Esophagus squamous epithelium (tissue), 5 donors: ENCODE measurements at regions not wholly inside any gene's neighbourhood (a gene's known extent, or its start where the extent isn't known, plus 50 kb on each side); places are given as distances from the start of the nearest gene placed in this dataset.

Source experiments
- DNase-seq: peaks from one replicate; lab custom pipeline; 2025; lab: John Stamatoyannopoulos, UW
- H3K27ac ChIP-seq, 4 donors: fragments of 200-600 bp; sonication (generic); one replicate each; pipeline ENCODE4 v1.5.1; 2016 to 2019; ENCODE audit warnings: mild to moderate bottlenecking in 1 of 4
- H3K27me3 ChIP-seq, 4 donors: fragments of 200-600 bp; sonication (generic); 1 replicate in 3 of 4; 2 replicates in 1 of 4; pipeline versions ENCODE4 v1.5.1 to v1.6.0; 2017 to 2021; ENCODE audit warnings: antibody characterized with exemption in 1 of 4
- H3K36me3 ChIP-seq, 3 donors: fragments of 200-600 bp; sonication (generic); one replicate each; pipeline ENCODE4 v1.5.1; 2016 to 2019
- H3K4me1 ChIP-seq, 3 donors: fragments of 200-600 bp; sonication (generic); one replicate each; pipeline ENCODE4 v1.5.1; 2017 to 2019
- H3K4me3 ChIP-seq, 4 donors: fragments of 200-600 bp; sonication (generic); 1 replicate in 3 of 4; 2 replicates in 1 of 4; pipeline ENCODE4 v1.5.1; 2016 to 2019; ENCODE audit warnings: mild to moderate bottlenecking in 2 of 4, moderate library complexity in 1 of 4
- H3K9me3 ChIP-seq, 3 donors: fragments of 200-600 bp; sonication (generic); one replicate each; pipeline ENCODE4 v1.5.1; 2016 to 2019
- POLR2A ChIP-seq, 4 donors: fragments of 450-650 bp; IDR thresholded peaks; one replicate each; pipeline ENCODE4 v1.6.1; 2017; ENCODE audit warnings: antibody characterized with exemption in 4 of 4, mild to moderate bottlenecking in 4 of 4, moderate library complexity in 3 of 4
- WGBS, 2 donors: methylation state at CpG; one replicate each; pipeline ENCODE4 v1.1.5; 2018; 5-methylcytosine and 5-hydroxymethylcytosine counted together
- intact Hi-C: fragments of 100-400 bp; cut with DNase I; formaldehyde crosslinking; loops from one replicate; pipeline ENCODE4 v1.15.0; 2022
- TF ChIP-seq, protein P1 (sequence below), 6 experiments: fragments of 450-650 bp in 4 of 6; fragments of 200-600 bp in 2 of 6; sonication (generic) in 2 of 6; IDR thresholded peaks; one replicate each; pipeline ENCODE4 v1.5.1; 2016 to 2019; ENCODE audit warnings: antibody characterized with exemption in 6 of 6, mild to moderate bottlenecking in 4 of 6, moderate library complexity in 4 of 6
- donor health status: DM: yes; HTN: yes; CAD: no.

DNA sequence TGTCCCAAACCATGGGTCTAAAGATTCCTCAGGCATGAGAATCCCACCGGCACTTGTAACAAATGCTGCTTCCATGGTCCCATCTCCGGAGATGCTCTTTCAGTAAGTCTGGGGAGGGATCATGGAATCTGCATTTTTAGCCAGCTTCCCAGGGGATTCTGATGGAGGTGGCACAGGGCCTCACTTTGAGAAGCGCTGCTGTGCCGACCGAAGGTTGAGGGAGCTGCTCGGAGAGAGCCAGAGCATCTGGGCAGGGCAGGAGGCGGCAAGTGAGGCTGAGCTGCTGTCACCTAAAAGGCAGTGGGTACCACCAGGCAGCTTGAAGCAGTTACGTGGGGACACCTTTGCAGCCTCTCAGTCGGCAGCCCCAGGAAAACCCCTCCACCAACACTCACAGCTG is 100.2 kb upstream of the CDYL start:
- 79 to 84% methylated on average over 9 of the region's 9 CpGs for WGBS, 2 donors
- DNase-seq, result no peak

DNA sequence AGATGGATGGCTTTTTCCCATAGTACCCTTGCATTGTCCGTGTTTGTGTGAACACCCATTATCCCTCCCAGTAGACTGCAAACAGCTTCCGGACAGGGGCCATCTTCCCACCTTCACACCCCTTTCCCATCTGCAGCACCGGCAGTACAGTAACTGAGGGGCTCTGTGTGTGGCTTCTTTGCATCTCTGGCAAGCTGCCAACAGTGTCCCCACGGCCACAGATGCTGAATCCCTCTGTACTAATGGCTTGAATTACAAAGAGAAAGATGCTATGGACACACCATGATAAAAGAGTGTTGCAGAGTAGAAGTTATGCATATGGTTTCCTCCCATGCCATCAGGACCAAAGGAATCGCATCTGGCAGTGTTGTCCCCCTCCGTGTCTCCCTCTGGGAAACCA is 101.1 kb upstream of the CDYL start:
- Histone ChIP-seq H3K27ac (no peak overlapping the region), H3K36me3 (no peaks in the 10 kb centered on the region), H3K4me1 (peaks cover 0 to 10% (median 0%) of the 10 kb centered on the region in 3 donors), H3K4me3 (no peak overlapping the region), H3K27me3 (no peaks in the 10 kb centered on the region), H3K9me3 (no peaks in the 10 kb centered on the region)
- DNase-seq, result no peak
- intact Hi-C loops, result no loop called here
- no peak for TF ChIP-seq POLR2A (IDR thresholded peaks at IDR 0.05)
- TF ChIP-seq, protein P1, sequence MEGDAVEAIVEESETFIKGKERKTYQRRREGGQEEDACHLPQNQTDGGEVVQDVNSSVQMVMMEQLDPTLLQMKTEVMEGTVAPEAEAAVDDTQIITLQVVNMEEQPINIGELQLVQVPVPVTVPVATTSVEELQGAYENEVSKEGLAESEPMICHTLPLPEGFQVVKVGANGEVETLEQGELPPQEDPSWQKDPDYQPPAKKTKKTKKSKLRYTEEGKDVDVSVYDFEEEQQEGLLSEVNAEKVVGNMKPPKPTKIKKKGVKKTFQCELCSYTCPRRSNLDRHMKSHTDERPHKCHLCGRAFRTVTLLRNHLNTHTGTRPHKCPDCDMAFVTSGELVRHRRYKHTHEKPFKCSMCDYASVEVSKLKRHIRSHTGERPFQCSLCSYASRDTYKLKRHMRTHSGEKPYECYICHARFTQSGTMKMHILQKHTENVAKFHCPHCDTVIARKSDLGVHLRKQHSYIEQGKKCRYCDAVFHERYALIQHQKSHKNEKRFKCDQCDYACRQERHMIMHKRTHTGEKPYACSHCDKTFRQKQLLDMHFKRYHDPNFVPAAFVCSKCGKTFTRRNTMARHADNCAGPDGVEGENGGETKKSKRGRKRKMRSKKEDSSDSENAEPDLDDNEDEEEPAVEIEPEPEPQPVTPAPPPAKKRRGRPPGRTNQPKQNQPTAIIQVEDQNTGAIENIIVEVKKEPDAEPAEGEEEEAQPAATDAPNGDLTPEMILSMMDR (IDR thresholded peaks at IDR 0.05), result no peak
- WGBS, 2 donors, result 73 to 77% methylated on average over 5 to 6 of the region's 6 CpGs

More for the DNA sequence above, 100.2 kb upstream of the CDYL start:
- Histone ChIP-seq H3K9me3 (no peaks in the 10 kb centered on the region), H3K4me3 (no peak overlapping the region), H3K4me1 (peaks cover 0 to 10% (median 0%) of the 10 kb centered on the region in 3 donors), H3K27ac (no peak overlapping the region), H3K36me3 (no peaks in the 10 kb centered on the region), H3K27me3 (no peaks in the 10 kb centered on the region)
- intact Hi-C loops, result no loop called here
- TF ChIP-seq POLR2A (IDR thresholded peaks at IDR 0.05), result no peak
- TF ChIP-seq, protein P1 (IDR thresholded peaks at IDR 0.05), result no peak

- 59 to 89% methylated on average over 3 of the region's 3 CpGs for WGBS, 2 donors
- Histone ChIP-seq H3K4me1 (peaks cover 0 to 10% (median 0%) of the 10 kb centered on the region in 3 donors), H3K27me3 (no peaks in the 10 kb centered on the region), H3K36me3 (no peaks in the 10 kb centered on the region), H3K27ac (no peak overlapping the region), H3K4me3 (no peak overlapping the region), H3K9me3 (no peaks in the 10 kb centered on the region)
- no peak for DNase-seq
- TF ChIP-seq, protein P1 (IDR thresholded peaks at IDR 0.05), result no peak
- no peak for TF ChIP-seq POLR2A (IDR thresholded peaks at IDR 0.05)
- intact Hi-C loops, result no loop called here
Observed at GRCh38 chr6:4673861-4674260, 102.3 kb upstream of the CDYL start.

GRCh38 chr6:4672772-4673171 is 103.4 kb upstream of the CDYL start:
- H3K9me3 ChIP-seq, result no peaks in the 10 kb centered on the region
- H3K36me3 ChIP-seq, result no peaks in the 10 kb centered on the region
- 58 to 77% methylated on average over 3 of the region's 3 CpGs for WGBS, 2 donors
- H3K4me3 ChIP-seq, result no peak overlapping the region
- no peak for TF ChIP-seq POLR2A (IDR thresholded peaks at IDR 0.05)
- TF ChIP-seq, protein P1 (IDR thresholded peaks at IDR 0.05), result no peak
- H3K27ac ChIP-seq, result no peak overlapping the region
- intact Hi-C loops, result no loop called here
- no peaks in the 10 kb centered on the region for H3K27me3 ChIP-seq
- no peak for DNase-seq
- peaks cover 0 to 3% (median 0%) of the 10 kb centered on the region in 3 donors for H3K4me1 ChIP-seq

- WGBS, 2 donors, result 90 to 92% methylated on average over 7 to 11 of the region's 13 CpGs
- Histone ChIP-seq H3K36me3 (no peaks in the 10 kb centered on the region), H3K27me3 (no peaks in the 10 kb centered on the region), H3K4me3 (no peak overlapping the region), H3K4me1 (no peaks in the 10 kb centered on the region), H3K9me3 (no peaks in the 10 kb centered on the region), H3K27ac (no peak overlapping the region)
- TF ChIP-seq, protein P1 (IDR thresholded peaks at IDR 0.05), result no peak
- TF ChIP-seq POLR2A (IDR thresholded peaks at IDR 0.05), result no peak
- DNase-seq, result no peak
- intact Hi-C loops, result no loop called here
Observed at GRCh38 chr6:4671587-4672115, 104.6 kb upstream of the CDYL start.
